ENCODE measurements at regions not wholly inside any gene's neighbourhood (a gene's known extent, or its start where the extent isn't known, plus 50 kb on each side); places are given as distances from the start of the nearest gene placed in this dataset.

- Histone ChIP-seq H3K27ac (no peak overlapping the region), H3K36me3 (no peaks in the 10 kb centered on the region), H3K4me1 (no peaks in the 10 kb centered on the region), H3K4me3 (no peak overlapping the region), H3K27me3 (no peaks in the 10 kb centered on the region), H3K9me3 (no peaks in the 10 kb centered on the region)
- ATAC-seq (no peak), DNase-seq (no peak)
- TF ChIP-seq POLR2A (IDR thresholded peaks at IDR 0.05): no peak
- no peak for TF ChIP-seq CTCF (IDR thresholded peaks at IDR 0.05)
- intact Hi-C loops (cut with DNase I): no loop called here
Observed at GRCh38 chr5:102625468-102625867, 126.7 kb upstream of the SLCO6A1 start.

DNA sequence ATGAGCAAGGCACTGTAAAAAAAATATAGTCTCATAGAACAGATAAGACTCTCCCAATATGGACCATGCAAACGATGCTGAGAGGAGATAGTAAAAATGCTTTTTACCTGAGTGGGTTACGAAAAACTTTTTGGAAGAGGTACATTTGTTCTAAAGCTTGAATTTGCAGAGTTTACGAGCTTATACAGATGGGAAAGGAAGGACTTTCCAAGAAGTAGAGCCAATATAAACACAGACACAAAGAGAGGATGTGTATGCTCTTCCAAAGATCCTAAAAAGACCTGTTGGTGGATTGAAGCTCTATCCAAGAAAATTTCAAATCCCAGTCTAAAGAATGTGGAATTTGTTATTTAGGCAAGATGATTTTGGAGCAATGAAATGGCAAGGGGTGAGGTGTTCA is 127.1 kb upstream of the SLCO6A1 start:
- intact Hi-C loops (cut with DNase I): no loop called here
- Histone ChIP-seq H3K27ac (no peak overlapping the region), H3K4me3 (no peak overlapping the region), H3K9me3 (no peaks in the 10 kb centered on the region), H3K36me3 (no peaks in the 10 kb centered on the region), H3K4me1 (no peaks in the 10 kb centered on the region), H3K27me3 (no peaks in the 10 kb centered on the region)
- no peak for DNase-seq
- TF ChIP-seq CTCF (IDR thresholded peaks at IDR 0.05) (no peak), POLR2A (IDR thresholded peaks at IDR 0.05) (no peak)
- WGBS (ENCODE audit: insufficient coverage, low coverage, low lambda C conversion rate, missing lambda C conversion rate): 41% methylated on average over 3 of the region's 3 CpGs
- no peak for ATAC-seq

GRCh38 chr5:102627315-102627714 is 127.8 kb upstream of the PAM start:
- Histone ChIP-seq H3K36me3 (no peaks in the 10 kb centered on the region), H3K9me3 (no peaks in the 10 kb centered on the region)
- no peak for ATAC-seq

DNA sequence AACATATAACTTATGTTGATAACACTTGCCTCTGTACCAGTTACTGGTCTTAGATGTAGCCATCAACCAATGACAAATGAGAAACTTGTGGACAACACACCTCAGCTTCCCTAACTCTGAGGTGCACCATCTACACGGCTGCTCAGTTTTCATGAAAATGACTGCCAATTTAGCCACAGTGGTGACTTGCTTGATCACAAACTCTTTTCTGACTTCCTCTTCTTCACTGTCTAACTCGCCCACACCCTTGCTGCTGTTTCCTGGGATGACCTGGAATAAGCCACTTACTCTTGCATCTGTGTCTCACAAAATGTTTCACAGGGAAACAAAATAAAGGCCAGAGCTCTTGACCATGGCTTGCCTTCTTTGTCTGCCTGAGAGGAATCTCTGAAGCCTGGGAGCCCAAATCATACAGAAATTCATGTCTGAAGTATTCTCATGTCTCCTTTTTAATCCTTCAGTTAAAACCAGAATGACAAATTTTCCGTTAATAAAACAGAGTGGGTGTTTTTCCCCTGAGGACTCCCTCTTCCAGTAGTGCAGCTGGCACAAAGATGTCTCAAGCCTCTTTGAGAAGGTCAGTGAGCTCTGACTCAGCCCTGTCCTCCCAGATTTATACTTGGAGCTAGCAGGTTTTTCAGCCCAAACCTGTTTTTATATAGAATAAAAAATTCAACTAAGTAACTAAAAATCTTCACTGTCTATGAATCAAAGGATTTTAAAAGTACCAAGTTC is 126.5 kb upstream of the PAM start:
- no peaks in the 10 kb centered on the region for H3K27me3 ChIP-seq
- no peak overlapping the region for H3K4me3 ChIP-seq
- ATAC-seq (no peak), DNase-seq (no peak)
- no peaks in the 10 kb centered on the region for H3K4me1 ChIP-seq
- H3K27ac ChIP-seq: no peak overlapping the region
- 30% methylated on average over 3 of the region's 3 CpGs for WGBS (ENCODE audit: insufficient coverage, low coverage, low lambda C conversion rate, missing lambda C conversion rate)
- H3K36me3 ChIP-seq: no peaks in the 10 kb centered on the region
- no peaks in the 10 kb centered on the region for H3K9me3 ChIP-seq
- intact Hi-C loops (cut with DNase I): no loop called here
- TF ChIP-seq CTCF (IDR thresholded peaks at IDR 0.05): no peak
- TF ChIP-seq POLR2A (IDR thresholded peaks at IDR 0.05): no peak

More at GRCh38 chr5:102627315-102627714, 127.8 kb upstream of the PAM start:
- no peaks in the 10 kb centered on the region for H3K27me3 ChIP-seq
- H3K4me1 ChIP-seq: no peaks in the 10 kb centered on the region
- no peak overlapping the region for H3K27ac ChIP-seq
- no peak for TF ChIP-seq POLR2A (IDR thresholded peaks at IDR 0.05)
- TF ChIP-seq CTCF (IDR thresholded peaks at IDR 0.05): no peak
- intact Hi-C loops (cut with DNase I): no loop called here
- H3K4me3 ChIP-seq: no peak overlapping the region
- no peak for DNase-seq
